HepG2 (cell line): ENCODE measurements at regions not wholly inside any gene's neighbourhood (a gene's known extent, or its start where the extent isn't known, plus 50 kb on each side); places are given as distances from the start of the nearest gene placed in this dataset.

Experiments used
- ATAC-seq: fragments of 200-7000 bp; cut with Tn5 transposase; 3 replicates; pipeline ENCODE4 v1.9.1; 2020; ENCODE audit warnings: mild to moderate bottlenecking, moderate library complexity
- BruUV-seq: library from RNA; stranded (reverse); fragments of 400-500 nt; replicated peaks from 2 replicates; lab custom pipeline; 2021; lab: Mats Ljungman, UMichigan
- CTCF ChIA-PET: fragments of 300-600 bp; formaldehyde crosslinking; extraction: SDS; loops from one replicate; lab custom pipeline; 2021; ENCODE audit warnings: low total read pairs, inconsistent platforms, low intra/inter-chr PET ratio; lab: Yijun Ruan, JAX
- POLR2A ChIA-PET: fragments of 350-600 bp; sonication (Branson Sonifier 250); formaldehyde crosslinking; loops from one replicate; lab custom pipeline; 2020; ENCODE audit warnings: antibody characterized with exemption, inconsistent platforms; lab: Yijun Ruan, JAX
- DNase-seq: peaks from one replicate; pipeline ENCODE4 v3.0.0-alpha.2; 2015; ENCODE audit warnings: low spot score
- FAIRE-seq: peaks from 3 replicates; lab custom pipeline; 2011; peaks lifted over from hg19 to GRCh38; lab: Jason Lieb, UNC
- H2AFZ ChIP-seq: one replicate; pipeline ENCODE4 v1.6.1; 2011; ENCODE audit warnings: low read length, inconsistent platforms
- H3K27ac ChIP-seq: fragments of 300-600 bp; 3 replicates; pipeline ENCODE4 v1.8.0; 2011; ENCODE audit warnings: mixed run types, mild to moderate bottlenecking, mixed read lengths, low read length, inconsistent platforms; ENCODE audit not compliant: insufficient read depth; ENCODE audit errors: extremely low read length
- H3K27me3 ChIP-seq, 2 experiments: fragments of 200-600 bp in 1 of 2; 2 replicates in 1 of 2; 3 replicates in 1 of 2; pipeline versions ENCODE4 v1.6.0 to v1.8.0; 2011; ENCODE audit warnings: low read length in 2 of 2, mild to moderate bottlenecking in 2 of 2, moderate library complexity in 2 of 2, inconsistent platforms in 1 of 2; ENCODE audit not compliant: insufficient read depth in 2 of 2, control insufficient read depth in 1 of 2
- H3K36me3 ChIP-seq, 2 experiments: fragments of 200-600 bp in 1 of 2; replicated peaks in 1 of 2; 2 replicates in 1 of 2; 3 replicates in 1 of 2; pipeline versions ENCODE4 v1.5.1 to v1.8.0; 2011; ENCODE audit warnings: low read length in 2 of 2, inconsistent platforms in 1 of 2; ENCODE audit not compliant: insufficient read depth in 2 of 2, control insufficient read depth in 1 of 2
- H3K4me1 ChIP-seq: 2 replicates; pipeline ENCODE4 v1.5.1; 2012; ENCODE audit warnings: low read length, inconsistent platforms; ENCODE audit not compliant: insufficient read depth
- H3K4me2 ChIP-seq: 2 replicates; pipeline ENCODE4 v1.6.0; 2011; ENCODE audit warnings: low read depth, low read length, inconsistent platforms
- H3K4me3 ChIP-seq, 3 experiments: fragments of 200-600 bp in 1 of 3; sonication (generic), shearing (Covaris generic) in 1 of 3; replicated peaks in 1 of 3; 2 replicates each; pipeline ENCODE4 v1.5.1; 2011 to 2016; ENCODE audit warnings: low read length in 3 of 3, inconsistent platforms in 2 of 3, low read depth in 2 of 3, mild to moderate bottlenecking in 2 of 3, control low read depth in 1 of 3, mixed read lengths in 1 of 3; ENCODE audit not compliant: insufficient read depth in 1 of 3
- H3K79me2 ChIP-seq: one replicate; pipeline ENCODE4 v1.6.1; 2011; ENCODE audit warnings: low read length, inconsistent platforms; ENCODE audit not compliant: insufficient read depth
- H3K9ac ChIP-seq: 2 replicates; pipeline ENCODE4 v1.6.0; 2011; ENCODE audit warnings: mild to moderate bottlenecking, low read depth, low read length, inconsistent platforms; ENCODE audit not compliant: insufficient read depth
- H3K9me3 ChIP-seq: 2 replicates; pipeline ENCODE4 v1.5.1; 2012; ENCODE audit warnings: mild to moderate bottlenecking, low read length
- H4K20me1 ChIP-seq: 2 replicates; pipeline ENCODE4 v1.6.0; 2011; ENCODE audit warnings: inconsistent platforms, mild to moderate bottlenecking, low read length, moderate library complexity; ENCODE audit not compliant: insufficient read depth
- NFATC3 ChIP-seq: sonication (generic); formaldehyde crosslinking; IDR thresholded peaks from 2 replicates; pipeline ENCODE4 v1.5.1; 2020; ENCODE audit warnings: mild to moderate bottlenecking, missing genetic modification reagents
- PTBP1 ChIP-seq: fragments of 200-400 bp; formaldehyde crosslinking; IDR thresholded peaks from 2 replicates; pipeline ENCODE4 v1.6.1; 2018; ENCODE audit warnings: low read length, low read depth; ENCODE audit not compliant: poor library complexity, severe bottlenecking
- RXRB ChIP-seq: IDR thresholded peaks from 2 replicates; pipeline ENCODE4 v1.6.1; 2016; ENCODE audit warnings: borderline replicate concordance, missing genetic modification reagents, missing compliant biosample characterization
- SMARCE1 ChIP-seq: fragments of 450-650 bp; IDR thresholded peaks from 2 replicates; pipeline ENCODE4 v1.6.1; 2017; ENCODE audit warnings: borderline replicate concordance
- WGBS: methylation state at CpG from one replicate; pipeline ENCODE4 v1.1.6; 2017; ENCODE audit warnings: low lambda C conversion rate; 5-methylcytosine and 5-hydroxymethylcytosine counted together
- in situ Hi-C: cut with HindIII; loops from 2 replicates; pipeline ENCODE4 v1.10.0; 2017; ENCODE audit warnings: low pct_unique_long_range_greater_than_20kb; ENCODE audit not compliant: extremely low pct_ligation_motif_present
- intact Hi-C: fragments of 100-400 bp; cut with micrococcal nuclease; formaldehyde crosslinking; loops from one replicate; pipeline ENCODE4 v1.10.0; 2022; ENCODE audit not compliant: unreplicated experiment
- TF ChIP-seq, protein P1 (sequence below): sonication (generic); formaldehyde crosslinking; conservative IDR thresholded peaks from 2 replicates; pipeline ENCODE4 v1.4.0; 2020; ENCODE audit warnings: missing genetic modification reagents
- TF ChIP-seq, protein P2 (sequence below): sonication (generic); formaldehyde crosslinking; IDR thresholded peaks from 2 replicates; pipeline ENCODE4 v1.5.0; 2020; ENCODE audit warnings: mild to moderate bottlenecking, missing genetic modification reagents

DNA sequence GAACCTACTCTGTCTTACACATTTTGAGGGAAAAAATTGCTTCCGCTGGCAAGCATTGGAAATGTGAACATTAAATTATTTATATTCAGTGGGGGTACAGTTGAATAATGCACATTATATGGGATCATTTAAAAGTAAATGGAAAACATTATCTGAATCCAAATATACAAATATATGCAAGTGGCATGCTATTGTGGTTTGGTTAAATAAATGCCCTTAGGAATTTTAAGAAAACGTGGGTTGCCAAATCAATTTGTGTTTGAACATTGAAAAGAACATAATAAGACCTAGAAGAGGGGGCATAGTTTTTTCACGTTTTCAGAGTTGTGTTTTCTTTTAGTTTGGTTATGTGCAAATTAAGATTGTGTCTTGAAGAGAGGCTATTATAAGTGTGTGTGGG is 230.5 kb upstream of the PRKX start:
- Histone ChIP-seq H3K27ac (no peak overlapping the region), H3K4me3 (no peak overlapping the region), H3K27me3 (no peaks in the 10 kb centered on the region), H4K20me1 (no peaks in the 10 kb centered on the region), H3K4me2 (no peak overlapping the region), H3K36me3 (no peaks in the 10 kb centered on the region), H3K79me2 (no peaks in the 10 kb centered on the region), H3K9ac (no peak overlapping the region), H3K9me3 (no peaks in the 10 kb centered on the region), H2AFZ (no peak overlapping the region), H3K4me1 (no peaks in the 10 kb centered on the region)
- FAIRE-seq (no peak), ATAC-seq (no peak), DNase-seq (no peak)
- ChIA-PET POLR2A (no interaction called here), CTCF (no interaction called here)
- no TSS peak for BruUV-seq
- in situ Hi-C loops (loop anchor here (25.0 kb wide), 1 partner anchor 132 kb away; no protein-coding TSS in a partner anchor), intact Hi-C loops (no loop called here)
- WGBS: 33% methylated on average over 3 of the region's 3 CpGs
- TF ChIP-seq, protein P1, sequence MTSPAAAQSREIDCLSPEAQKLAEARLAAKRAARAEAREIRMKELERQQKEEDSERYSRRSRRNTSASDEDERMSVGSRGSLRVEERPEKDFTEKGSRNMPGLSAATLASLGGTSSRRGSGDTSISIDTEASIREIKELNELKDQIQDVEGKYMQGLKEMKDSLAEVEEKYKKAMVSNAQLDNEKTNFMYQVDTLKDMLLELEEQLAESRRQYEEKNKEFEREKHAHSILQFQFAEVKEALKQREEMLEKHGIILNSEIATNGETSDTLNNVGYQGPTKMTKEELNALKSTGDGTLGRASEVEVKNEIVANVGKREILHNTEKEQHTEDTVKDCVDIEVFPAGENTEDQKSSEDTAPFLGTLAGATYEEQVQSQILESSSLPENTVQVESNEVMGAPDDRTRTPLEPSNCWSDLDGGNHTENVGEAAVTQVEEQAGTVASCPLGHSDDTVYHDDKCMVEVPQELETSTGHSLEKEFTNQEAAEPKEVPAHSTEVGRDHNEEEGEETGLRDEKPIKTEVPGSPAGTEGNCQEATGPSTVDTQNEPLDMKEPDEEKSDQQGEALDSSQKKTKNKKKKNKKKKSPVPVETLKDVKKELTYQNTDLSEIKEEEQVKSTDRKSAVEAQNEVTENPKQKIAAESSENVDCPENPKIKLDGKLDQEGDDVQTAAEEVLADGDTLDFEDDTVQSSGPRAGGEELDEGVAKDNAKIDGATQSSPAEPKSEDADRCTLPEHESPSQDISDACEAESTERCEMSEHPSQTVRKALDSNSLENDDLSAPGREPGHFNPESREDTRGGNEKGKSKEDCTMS (CRISPR knock-in tag): no peak
- TF ChIP-seq SMARCE1 (no peak), NFATC3 (CRISPR knock-in tag) (no peak), PTBP1 (no peak), RXRB (CRISPR knock-in tag) (no peak)
- TF ChIP-seq, protein P2, sequence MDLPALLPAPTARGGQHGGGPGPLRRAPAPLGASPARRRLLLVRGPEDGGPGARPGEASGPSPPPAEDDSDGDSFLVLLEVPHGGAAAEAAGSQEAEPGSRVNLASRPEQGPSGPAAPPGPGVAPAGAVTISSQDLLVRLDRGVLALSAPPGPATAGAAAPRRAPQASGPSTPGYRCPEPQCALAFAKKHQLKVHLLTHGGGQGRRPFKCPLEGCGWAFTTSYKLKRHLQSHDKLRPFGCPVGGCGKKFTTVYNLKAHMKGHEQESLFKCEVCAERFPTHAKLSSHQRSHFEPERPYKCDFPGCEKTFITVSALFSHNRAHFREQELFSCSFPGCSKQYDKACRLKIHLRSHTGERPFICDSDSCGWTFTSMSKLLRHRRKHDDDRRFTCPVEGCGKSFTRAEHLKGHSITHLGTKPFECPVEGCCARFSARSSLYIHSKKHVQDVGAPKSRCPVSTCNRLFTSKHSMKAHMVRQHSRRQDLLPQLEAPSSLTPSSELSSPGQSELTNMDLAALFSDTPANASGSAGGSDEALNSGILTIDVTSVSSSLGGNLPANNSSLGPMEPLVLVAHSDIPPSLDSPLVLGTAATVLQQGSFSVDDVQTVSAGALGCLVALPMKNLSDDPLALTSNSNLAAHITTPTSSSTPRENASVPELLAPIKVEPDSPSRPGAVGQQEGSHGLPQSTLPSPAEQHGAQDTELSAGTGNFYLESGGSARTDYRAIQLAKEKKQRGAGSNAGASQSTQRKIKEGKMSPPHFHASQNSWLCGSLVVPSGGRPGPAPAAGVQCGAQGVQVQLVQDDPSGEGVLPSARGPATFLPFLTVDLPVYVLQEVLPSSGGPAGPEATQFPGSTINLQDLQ: no peak
